ENCODE measurements at regions not wholly inside any gene's neighbourhood (a gene's known extent, or its start where the extent isn't known, plus 50 kb on each side); places are given as distances from the start of the nearest gene placed in this dataset.

DNA sequence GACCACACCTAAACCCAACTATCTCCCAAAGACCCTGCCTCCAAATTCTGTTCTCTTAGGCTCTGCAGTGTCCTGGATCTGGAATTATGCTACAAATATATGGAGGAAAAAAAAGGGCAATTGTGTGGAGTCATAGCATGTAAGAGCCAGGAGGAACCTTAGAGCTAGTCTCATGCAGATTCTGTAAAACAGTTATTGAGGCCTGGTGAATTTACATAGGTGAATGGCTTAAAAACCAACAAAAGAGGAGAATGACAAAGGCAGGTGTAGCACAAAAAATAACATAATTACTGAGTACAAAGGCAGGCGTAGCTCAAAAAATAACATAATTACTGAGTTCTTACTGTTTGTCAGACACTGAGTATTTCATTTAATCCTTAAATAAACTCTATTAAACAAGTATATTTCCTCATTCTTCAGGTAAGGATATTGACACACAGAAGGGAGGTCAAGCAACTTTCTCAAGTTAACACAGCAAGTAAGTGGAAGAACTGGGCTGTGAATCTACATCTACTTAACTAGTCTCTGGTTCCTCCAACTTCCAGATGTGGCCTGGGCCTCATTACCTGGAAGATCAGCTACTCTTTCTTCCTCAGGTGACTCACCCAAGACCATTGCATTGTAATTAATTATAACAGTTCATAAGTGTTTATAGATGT is 938.9 kb upstream of the TENM4 start:
- H3K9me3 ChIP-seq (ENCODE audit: control insufficient read depth, insufficient read depth, low read depth, low read length), result no peaks in the 10 kb centered on the region
- DNase-seq (ENCODE audit: low read depth, low spot score) (no peak), ATAC-seq (no peak)
- no peak overlapping the region for H3K27ac ChIP-seq (ENCODE audit: low read length)
- H3K4me1 ChIP-seq (ENCODE audit: control insufficient read depth, insufficient read depth, low read length), result no peaks in the 10 kb centered on the region
- ChIA-PET CTCF (no interaction called here), POLR2A (no interaction called here)
- no peaks in the 10 kb centered on the region for H3K27me3 ChIP-seq (ENCODE audit: control insufficient read depth, insufficient read depth, low read length)
- in situ Hi-C loops (cut with HindIII; ENCODE audit: low pct_unique_long_range_greater_than_20kb, low sequenced_read_pairs), result no loop called here
- BruUV-seq (replicated peaks), result no TSS peak
- no peaks in the 10 kb centered on the region for H3K36me3 ChIP-seq (ENCODE audit: control insufficient read depth, insufficient read depth, low read length)
- TF ChIP-seq TCF7L2 (IDR thresholded peaks at IDR 0.05; ENCODE audit: low read depth, low read length), result no peak
- TF ChIP-seq SIN3A (IDR thresholded peaks at IDR 0.05; ENCODE audit: borderline replicate concordance, insufficient read depth, low read depth, low read length), result no peak
- TF ChIP-seq POLR2AphosphoS5 (IDR thresholded peaks at IDR 0.05; ENCODE audit: low read depth, low read length), result no peak
- TF ChIP-seq, protein P1, sequence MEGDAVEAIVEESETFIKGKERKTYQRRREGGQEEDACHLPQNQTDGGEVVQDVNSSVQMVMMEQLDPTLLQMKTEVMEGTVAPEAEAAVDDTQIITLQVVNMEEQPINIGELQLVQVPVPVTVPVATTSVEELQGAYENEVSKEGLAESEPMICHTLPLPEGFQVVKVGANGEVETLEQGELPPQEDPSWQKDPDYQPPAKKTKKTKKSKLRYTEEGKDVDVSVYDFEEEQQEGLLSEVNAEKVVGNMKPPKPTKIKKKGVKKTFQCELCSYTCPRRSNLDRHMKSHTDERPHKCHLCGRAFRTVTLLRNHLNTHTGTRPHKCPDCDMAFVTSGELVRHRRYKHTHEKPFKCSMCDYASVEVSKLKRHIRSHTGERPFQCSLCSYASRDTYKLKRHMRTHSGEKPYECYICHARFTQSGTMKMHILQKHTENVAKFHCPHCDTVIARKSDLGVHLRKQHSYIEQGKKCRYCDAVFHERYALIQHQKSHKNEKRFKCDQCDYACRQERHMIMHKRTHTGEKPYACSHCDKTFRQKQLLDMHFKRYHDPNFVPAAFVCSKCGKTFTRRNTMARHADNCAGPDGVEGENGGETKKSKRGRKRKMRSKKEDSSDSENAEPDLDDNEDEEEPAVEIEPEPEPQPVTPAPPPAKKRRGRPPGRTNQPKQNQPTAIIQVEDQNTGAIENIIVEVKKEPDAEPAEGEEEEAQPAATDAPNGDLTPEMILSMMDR (IDR thresholded peaks at IDR 0.05), result no peak
- TF ChIP-seq, protein P2, sequence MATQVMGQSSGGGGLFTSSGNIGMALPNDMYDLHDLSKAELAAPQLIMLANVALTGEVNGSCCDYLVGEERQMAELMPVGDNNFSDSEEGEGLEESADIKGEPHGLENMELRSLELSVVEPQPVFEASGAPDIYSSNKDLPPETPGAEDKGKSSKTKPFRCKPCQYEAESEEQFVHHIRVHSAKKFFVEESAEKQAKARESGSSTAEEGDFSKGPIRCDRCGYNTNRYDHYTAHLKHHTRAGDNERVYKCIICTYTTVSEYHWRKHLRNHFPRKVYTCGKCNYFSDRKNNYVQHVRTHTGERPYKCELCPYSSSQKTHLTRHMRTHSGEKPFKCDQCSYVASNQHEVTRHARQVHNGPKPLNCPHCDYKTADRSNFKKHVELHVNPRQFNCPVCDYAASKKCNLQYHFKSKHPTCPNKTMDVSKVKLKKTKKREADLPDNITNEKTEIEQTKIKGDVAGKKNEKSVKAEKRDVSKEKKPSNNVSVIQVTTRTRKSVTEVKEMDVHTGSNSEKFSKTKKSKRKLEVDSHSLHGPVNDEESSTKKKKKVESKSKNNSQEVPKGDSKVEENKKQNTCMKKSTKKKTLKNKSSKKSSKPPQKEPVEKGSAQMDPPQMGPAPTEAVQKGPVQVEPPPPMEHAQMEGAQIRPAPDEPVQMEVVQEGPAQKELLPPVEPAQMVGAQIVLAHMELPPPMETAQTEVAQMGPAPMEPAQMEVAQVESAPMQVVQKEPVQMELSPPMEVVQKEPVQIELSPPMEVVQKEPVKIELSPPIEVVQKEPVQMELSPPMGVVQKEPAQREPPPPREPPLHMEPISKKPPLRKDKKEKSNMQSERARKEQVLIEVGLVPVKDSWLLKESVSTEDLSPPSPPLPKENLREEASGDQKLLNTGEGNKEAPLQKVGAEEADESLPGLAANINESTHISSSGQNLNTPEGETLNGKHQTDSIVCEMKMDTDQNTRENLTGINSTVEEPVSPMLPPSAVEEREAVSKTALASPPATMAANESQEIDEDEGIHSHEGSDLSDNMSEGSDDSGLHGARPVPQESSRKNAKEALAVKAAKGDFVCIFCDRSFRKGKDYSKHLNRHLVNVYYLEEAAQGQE (IDR thresholded peaks at IDR 0.05; ENCODE audit: insufficient read depth in 1 of 2, low read depth in 2 of 2, low read length in 1 of 2), result no peak
- intact Hi-C loops (cut with micrococcal nuclease; ENCODE audit: unreplicated experiment), result no loop called here
- no peak overlapping the region for H3K4me3 ChIP-seq (ENCODE audit: low read depth in 2 of 2, low read length in 2 of 2)

DNA sequence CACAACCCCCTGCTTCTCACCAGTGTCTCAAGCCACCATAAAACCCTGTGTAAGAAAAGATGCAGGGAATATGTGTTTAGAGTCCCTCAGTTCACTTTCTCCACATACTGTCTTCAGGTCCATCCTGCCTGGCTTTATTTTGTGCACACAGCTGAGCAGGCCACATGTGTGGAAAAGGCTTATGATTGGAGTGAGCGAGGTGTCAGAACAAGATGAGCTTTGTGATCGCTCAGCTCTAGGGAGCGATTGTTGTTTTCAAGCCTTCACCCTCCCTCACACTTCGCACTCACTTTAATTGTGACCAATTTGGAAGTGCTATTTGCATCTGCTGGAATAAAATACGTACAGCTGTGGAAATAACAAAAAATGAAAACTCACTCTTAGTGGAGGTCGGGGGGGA is 931.1 kb upstream of the TENM4 start:
- no peaks in the 10 kb centered on the region for H3K4me1 ChIP-seq (ENCODE audit: control insufficient read depth, insufficient read depth, low read length)
- no peak for DNase-seq (ENCODE audit: low read depth, low spot score)
- no peak overlapping the region for H3K27ac ChIP-seq (ENCODE audit: low read length)
- no peaks in the 10 kb centered on the region for H3K9me3 ChIP-seq (ENCODE audit: control insufficient read depth, insufficient read depth, low read depth, low read length)
- CTCF ChIA-PET, result no interaction called here
- H3K36me3 ChIP-seq (ENCODE audit: control insufficient read depth, insufficient read depth, low read length), result no peaks in the 10 kb centered on the region
- no peaks in the 10 kb centered on the region for H3K27me3 ChIP-seq (ENCODE audit: control insufficient read depth, insufficient read depth, low read length)
- BruUV-seq (replicated peaks), result no TSS peak
- POLR2A ChIA-PET, result no interaction called here
- in situ Hi-C loops (cut with HindIII; ENCODE audit: low pct_unique_long_range_greater_than_20kb, low sequenced_read_pairs), result no loop called here
- TF ChIP-seq POLR2AphosphoS5 (IDR thresholded peaks at IDR 0.05; ENCODE audit: low read depth, low read length) (no peak), SIN3A (IDR thresholded peaks at IDR 0.05; ENCODE audit: borderline replicate concordance, insufficient read depth, low read depth, low read length) (no peak), TCF7L2 (IDR thresholded peaks at IDR 0.05; ENCODE audit: low read depth, low read length) (no peak)
- TF ChIP-seq, protein P1 (IDR thresholded peaks at IDR 0.05), result no peak
- TF ChIP-seq, protein P2 (IDR thresholded peaks at IDR 0.05; ENCODE audit: insufficient read depth in 1 of 2, low read depth in 2 of 2, low read length in 1 of 2), result no peak
- no peak overlapping the region for H3K4me3 ChIP-seq (ENCODE audit: low read depth in 2 of 2, low read length in 2 of 2)
- ATAC-seq, result no peak
- intact Hi-C loops (cut with micrococcal nuclease; ENCODE audit: unreplicated experiment), result no loop called here

Data from Panc1 (cell line).